HEK293 (cell line): ENCODE measurements at regions not wholly inside any gene's neighbourhood (a gene's known extent, or its start where the extent isn't known, plus 50 kb on each side); places are given as distances from the start of the nearest gene placed in this dataset.

Experiments
- CTCF ChIA-PET: fragments of 350-600 bp; formaldehyde crosslinking; extraction: SDS; loops from one replicate; lab custom pipeline; 2021; ENCODE audit warnings: antibody characterized with exemption; lab: Yijun Ruan, JAX
- POLR2A ChIA-PET: fragments of 300-600 bp; formaldehyde crosslinking; extraction: SDS; loops from one replicate; lab custom pipeline; 2020; ENCODE audit warnings: antibody characterized with exemption, inconsistent platforms; lab: Yijun Ruan, JAX
- H3K27ac ChIP-seq: fragments of 200-500 bp; sonication (Bioruptor generic); 2 replicates; pipeline ENCODE4 v1.5.1; 2014; ENCODE audit warnings: low read depth, low read length, control low read depth, inconsistent platforms; ENCODE audit errors: extremely low read depth
- H3K36me3 ChIP-seq, 2 experiments: fragments of 200-500 bp in 1 of 2; sonication (Bioruptor generic) in 1 of 2; 1 replicate in 1 of 2; 2 replicates in 1 of 2; pipeline ENCODE4 v1.5.1; 2014 to 2017; ENCODE audit warnings: inconsistent platforms in 2 of 2, low read length in 2 of 2; ENCODE audit not compliant: control insufficient read depth in 2 of 2, insufficient read depth in 1 of 2
- H3K4me1 ChIP-seq: fragments of 200-500 bp; sonication (Bioruptor generic); 2 replicates; pipeline ENCODE4 v1.5.1; 2014; ENCODE audit warnings: mild to moderate bottlenecking, low read length, inconsistent platforms; ENCODE audit not compliant: control insufficient read depth, insufficient read depth
- H3K4me3 ChIP-seq: 2 replicates; pipeline ENCODE4 v1.5.1; 2011; ENCODE audit warnings: low read depth, mild to moderate bottlenecking, control low read depth, low read length, moderate library complexity
- H3K9me3 ChIP-seq: fragments of 200-500 bp; sonication (Bioruptor generic); 2 replicates; pipeline ENCODE4 v1.5.1; 2014; ENCODE audit warnings: low read depth, low read length, inconsistent platforms; ENCODE audit not compliant: control insufficient read depth, insufficient read depth
- EGR2 ChIP-seq: fragments of 450-650 bp; formaldehyde crosslinking; IDR thresholded peaks from 2 replicates; pipeline ENCODE4 v1.5.1; 2016; ENCODE audit warnings: low read depth, missing biosample characterization, missing genetic modification characterization
- ELK4 ChIP-seq: IDR thresholded peaks from 2 replicates; pipeline ENCODE4 v1.6.1; 2011; ENCODE audit warnings: mild to moderate bottlenecking, low read depth, low read length, borderline replicate concordance
- FEZF1 ChIP-seq: fragments of 450-650 bp; formaldehyde crosslinking; IDR thresholded peaks from 2 replicates; pipeline ENCODE4 v1.5.1; 2016; ENCODE audit warnings: missing biosample characterization, missing genetic modification characterization
- HIC1 ChIP-seq: fragments of 450-650 bp; formaldehyde crosslinking; IDR thresholded peaks from 2 replicates; pipeline ENCODE4 v1.5.1; 2016; ENCODE audit warnings: missing biosample characterization, missing genetic modification characterization
- IKZF3 ChIP-seq: fragments of 450-650 bp; IDR thresholded peaks from 2 replicates; pipeline ENCODE4 v1.5.0; 2018; ENCODE audit warnings: missing biosample characterization, mild to moderate bottlenecking, missing genetic modification characterization, moderate library complexity
- SCRT1 ChIP-seq: fragments of 450-650 bp; formaldehyde crosslinking; IDR thresholded peaks from 2 replicates; pipeline ENCODE4 v1.5.1; 2016; ENCODE audit warnings: missing biosample characterization, missing genetic modification characterization, borderline replicate concordance
- TCF7L2 ChIP-seq: IDR thresholded peaks from 2 replicates; pipeline ENCODE4 v1.6.1; 2011; ENCODE audit warnings: low read depth, mild to moderate bottlenecking, inconsistent platforms, low read length, moderate library complexity, borderline replicate concordance
- TRIM28 ChIP-seq: IDR thresholded peaks from 2 replicates; pipeline ENCODE4 v1.6.1; 2011; ENCODE audit warnings: low read length, control low read depth, borderline replicate concordance
- YY2 ChIP-seq: fragments of 450-650 bp; formaldehyde crosslinking; IDR thresholded peaks from 2 replicates; pipeline ENCODE4 v1.5.1; 2016; ENCODE audit warnings: missing biosample characterization, missing genetic modification characterization
- ZBTB10 ChIP-seq: fragments of 450-650 bp; formaldehyde crosslinking; IDR thresholded peaks from 2 replicates; pipeline ENCODE4 v1.5.1; 2016; ENCODE audit warnings: missing biosample characterization, missing genetic modification characterization
- ZBTB48 ChIP-seq: fragments of 450-650 bp; formaldehyde crosslinking; IDR thresholded peaks from 2 replicates; pipeline ENCODE4 v1.5.1; 2016; ENCODE audit warnings: missing biosample characterization, missing genetic modification characterization
- ZFP3 ChIP-seq: fragments of 450-650 bp; formaldehyde crosslinking; IDR thresholded peaks from 2 replicates; pipeline ENCODE4 v1.5.1; 2016; ENCODE audit warnings: low read depth, missing biosample characterization, missing genetic modification characterization
- ZFP41 ChIP-seq: fragments of 450-650 bp; formaldehyde crosslinking; IDR thresholded peaks from 2 replicates; pipeline ENCODE4 v1.5.1; 2016; ENCODE audit warnings: missing biosample characterization, missing genetic modification characterization, borderline replicate concordance
- ZNF140 ChIP-seq: fragments of 450-650 bp; formaldehyde crosslinking; IDR thresholded peaks from 2 replicates; pipeline ENCODE4 v1.5.1; 2016; ENCODE audit warnings: missing biosample characterization, missing genetic modification characterization
- ZNF26 ChIP-seq: fragments of 450-650 bp; formaldehyde crosslinking; IDR thresholded peaks from 2 replicates; pipeline ENCODE4 v1.5.1; 2016; ENCODE audit warnings: missing biosample characterization, missing genetic modification characterization
- ZNF302 ChIP-seq: fragments of 450-650 bp; formaldehyde crosslinking; IDR thresholded peaks from 2 replicates; pipeline ENCODE4 v1.5.1; 2016; ENCODE audit warnings: missing biosample characterization, missing genetic modification characterization, low read depth
- ZNF391 ChIP-seq: fragments of 450-650 bp; formaldehyde crosslinking; IDR thresholded peaks from 2 replicates; pipeline ENCODE4 v1.5.1; 2016; ENCODE audit warnings: low read depth, missing biosample characterization, missing genetic modification characterization, borderline replicate concordance
- ZNF416 ChIP-seq: fragments of 450-650 bp; formaldehyde crosslinking; IDR thresholded peaks from 2 replicates; pipeline ENCODE4 v1.5.1; 2016; ENCODE audit warnings: missing biosample characterization, missing genetic modification characterization
- ZNF580 ChIP-seq: fragments of 450-650 bp; formaldehyde crosslinking; IDR thresholded peaks from 2 replicates; pipeline ENCODE4 v1.5.1; 2016; ENCODE audit warnings: missing biosample characterization, missing genetic modification characterization
- ZNF585B ChIP-seq: fragments of 450-650 bp; formaldehyde crosslinking; IDR thresholded peaks from 2 replicates; pipeline ENCODE4 v1.5.1; 2016; ENCODE audit warnings: missing biosample characterization, missing genetic modification characterization
- ZNF621 ChIP-seq: fragments of 450-650 bp; formaldehyde crosslinking; IDR thresholded peaks from 2 replicates; pipeline ENCODE4 v1.5.1; 2017; ENCODE audit warnings: missing biosample characterization, missing genetic modification characterization
- ZNF623 ChIP-seq: fragments of 450-650 bp; formaldehyde crosslinking; IDR thresholded peaks from 2 replicates; pipeline ENCODE4 v1.5.1; 2016; ENCODE audit warnings: missing biosample characterization, missing genetic modification characterization
- ZNF660 ChIP-seq: fragments of 450-650 bp; IDR thresholded peaks from 2 replicates; pipeline ENCODE4 v1.5.1; 2018; ENCODE audit warnings: missing biosample characterization, mild to moderate bottlenecking, missing genetic modification characterization
- ZNF785 ChIP-seq: fragments of 450-650 bp; formaldehyde crosslinking; IDR thresholded peaks from 2 replicates; pipeline ENCODE4 v1.5.1; 2016; ENCODE audit warnings: missing biosample characterization, missing genetic modification characterization
- ZSCAN18 ChIP-seq: fragments of 450-650 bp; formaldehyde crosslinking; IDR thresholded peaks from 2 replicates; pipeline ENCODE4 v1.5.1; 2016; ENCODE audit warnings: missing biosample characterization, missing genetic modification characterization
- ZSCAN30 ChIP-seq: fragments of 450-650 bp; IDR thresholded peaks from 2 replicates; pipeline ENCODE4 v1.5.1; 2018; ENCODE audit warnings: missing biosample characterization, mild to moderate bottlenecking, missing genetic modification characterization, moderate library complexity

- no peak for TF ChIP-seq ZNF140 (tag by site-specific recombination)
- TF ChIP-seq FEZF1 (tag by site-specific recombination) = no peak
- no peak for TF ChIP-seq ELK4
- no peak for TF ChIP-seq ZNF785 (tag by site-specific recombination)
- TF ChIP-seq HIC1 (tag by site-specific recombination) = no peak
- no peak for TF ChIP-seq ZNF660 (tag by site-specific recombination)
- TF ChIP-seq ZNF623 = no peak
- TF ChIP-seq ZNF580 (tag by site-specific recombination) = no peak
- no peak for TF ChIP-seq ZBTB48
- no peak for TF ChIP-seq TRIM28
- TF ChIP-seq YY2 (tag by site-specific recombination) = no peak
- no peak for TF ChIP-seq ZFP3
- no peak for TF ChIP-seq ZNF302
- CTCF ChIA-PET = interaction anchor here (1.3 kb wide), 1 partner anchor 31 kb away, joined by 3 read pairs; no protein-coding TSS in a partner anchor
- Histone ChIP-seq H3K4me3 (no peak overlapping the region), H3K4me1 (peaks cover 8% of the 10 kb centered on the region), H3K27ac (peak overlapping the region; percentile 56), H3K36me3 (no peaks in the 10 kb centered on the region), H3K9me3 (no peaks in the 10 kb centered on the region)
- POLR2A ChIA-PET = no interaction called here
These were observed 524.9 kb upstream of the PROK2 start for GRCh38 chr3:72309661-72310418.

GRCh38 chr3:72308641-72309040 is 523.7 kb upstream of the PROK2 start:
- Histone ChIP-seq H3K4me3 (no peak overlapping the region), H3K27ac (no peak overlapping the region), H3K9me3 (no peaks in the 10 kb centered on the region), H3K4me1 (peaks cover 8% of the 10 kb centered on the region), H3K36me3 (no peaks in the 10 kb centered on the region)
- CTCF ChIA-PET = no interaction called here
- POLR2A ChIA-PET = no interaction called here
- TF ChIP-seq ZBTB10 (no peak), ZNF621 (tag by site-specific recombination) (no peak), SCRT1 (tag by site-specific recombination) (no peak), EGR2 (no peak), ZNF391 (tag by site-specific recombination) (no peak), TCF7L2 (no peak), ZFP41 (tag by site-specific recombination) (no peak), IKZF3 (tag by site-specific recombination) (no peak), ZSCAN30 (tag by site-specific recombination) (no peak), ZNF416 (no peak), ZNF26 (tag by site-specific recombination) (no peak), ZSCAN18 (tag by site-specific recombination) (no peak), ZNF585B (tag by site-specific recombination) (no peak)
